Prostate gland (tissue), 2 donors: ENCODE measurements at regions not wholly inside any gene's neighbourhood (a gene's known extent, or its start where the extent isn't known, plus 50 kb on each side); places are given as distances from the start of the nearest gene placed in this dataset.

Source experiments
- DNase-seq: peaks from one replicate; pipeline ENCODE4 v3.0.0-alpha.2; 2019; ENCODE audit warnings: low spot score
- H3K27ac ChIP-seq, 2 donors: fragments of 200-600 bp; sonication (generic); 2 replicates each; pipeline ENCODE4 v1.5.1; 2017 to 2019
- H3K27me3 ChIP-seq: fragments of 200-600 bp; sonication (generic); replicated peaks from 2 replicates; pipeline ENCODE4 v1.5.1; 2019; ENCODE audit not compliant: insufficient read depth
- H3K36me3 ChIP-seq, 2 donors: fragments of 200-600 bp; sonication (generic); 1 replicate in 1 of 2; 2 replicates in 1 of 2; pipeline versions ENCODE4 v1.5.1 to v1.8.1; 2017 to 2019
- H3K4me1 ChIP-seq: fragments of 200-600 bp; sonication (generic); replicated peaks from 2 replicates; pipeline ENCODE4 v1.5.1; 2019
- H3K4me3 ChIP-seq, 2 donors: fragments of 200-600 bp; sonication (generic); 2 replicates each; pipeline ENCODE4 v1.5.1; 2017 to 2019
- H3K9me3 ChIP-seq: fragments of 200-600 bp; sonication (generic); 2 replicates; pipeline ENCODE4 v1.5.1; 2017
- CTCF ChIP-seq, 4 experiments: fragments of 200-600 bp in 2 of 4; fragments of 450-650 bp in 2 of 4; sonication (generic) in 2 of 4; IDR thresholded peaks; 1 replicate in 3 of 4; 2 replicates in 1 of 4; pipeline ENCODE4 v1.5.1; 2016 to 2019; ENCODE audit warnings: antibody characterized with exemption in 4 of 4, mild to moderate bottlenecking in 2 of 4, moderate library complexity in 2 of 4
- POLR2A ChIP-seq: fragments of 450-650 bp; IDR thresholded peaks from one replicate; pipeline ENCODE4 v1.6.1; 2016; ENCODE audit warnings: antibody characterized with exemption, mild to moderate bottlenecking
- POLR2AphosphoS5 ChIP-seq: sonication (generic); formaldehyde crosslinking; IDR thresholded peaks from one replicate; pipeline ENCODE4 v1.6.1; 2017; ENCODE audit warnings: antibody characterized with exemption
- WGBS: methylation state at CpG from one replicate; pipeline ENCODE4 v1.1.5; 2018; 5-methylcytosine and 5-hydroxymethylcytosine counted together
- intact Hi-C: fragments of 100-400 bp; cut with DNase I; formaldehyde crosslinking; loops from one replicate; pipeline ENCODE4 v1.14.2; 2022

DNA sequence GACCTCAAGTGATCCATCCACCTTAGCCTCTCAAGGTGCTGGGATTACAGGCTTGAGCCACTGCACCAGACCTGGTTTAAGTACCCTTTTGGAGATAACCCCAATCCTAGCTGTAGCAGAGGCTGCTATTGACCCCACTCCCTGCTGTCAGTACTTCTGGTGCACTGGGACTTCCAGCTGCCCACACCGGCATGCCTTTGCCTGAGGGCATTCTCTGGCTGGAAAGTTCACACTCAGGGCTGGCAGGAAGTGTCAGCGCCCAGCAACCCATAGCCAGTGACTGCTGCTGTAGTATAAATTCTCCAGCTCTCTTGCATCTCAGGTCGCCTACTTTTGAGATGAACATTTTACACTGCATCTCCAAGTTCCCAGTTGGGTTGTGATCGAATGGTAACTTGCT lies 75.3 kb downstream of the UTRN start:
- intact Hi-C loops = no loop called here
- WGBS = 84% methylated on average over 4 of the region's 4 CpGs
- TF ChIP-seq POLR2AphosphoS5 = no peak
- TF ChIP-seq CTCF (IDR thresholded peaks at IDR 0.05) = no peak
- TF ChIP-seq POLR2A = no peak

GRCh38 chr6:144361016-144361415 lies 75.9 kb downstream of the UTRN start:
- intact Hi-C loops = no loop called here
- 88% methylated on average over 1 of the region's 1 CpG for WGBS
- Histone ChIP-seq H3K27ac (no peak overlapping the region), H3K4me1 (no peaks in the 10 kb centered on the region), H3K9me3 (no peaks in the 10 kb centered on the region), H3K36me3 (no peaks in the 10 kb centered on the region), H3K4me3 (no peak overlapping the region), H3K27me3 (no peaks in the 10 kb centered on the region)
- DNase-seq = no peak
- TF ChIP-seq CTCF (IDR thresholded peaks at IDR 0.05) = no peak
- TF ChIP-seq POLR2A = no peak
- no peak for TF ChIP-seq POLR2AphosphoS5

More for the DNA sequence above, 75.3 kb downstream of the UTRN start:
- H3K4me1 ChIP-seq = no peaks in the 10 kb centered on the region
- H3K27ac ChIP-seq = no peak overlapping the region
- H3K36me3 ChIP-seq = no peaks in the 10 kb centered on the region
- H3K4me3 ChIP-seq = no peak overlapping the region
- no peak for DNase-seq
- no peaks in the 10 kb centered on the region for H3K9me3 ChIP-seq
- H3K27me3 ChIP-seq = no peaks in the 10 kb centered on the region

- DNase-seq = no peak
- WGBS = 76% methylated on average over 5 of the region's 5 CpGs
- TF ChIP-seq CTCF (IDR thresholded peaks at IDR 0.05) = no peak
- no peak for TF ChIP-seq POLR2AphosphoS5
- no peak for TF ChIP-seq POLR2A
- intact Hi-C loops = no loop called here
- H3K4me1 ChIP-seq = no peaks in the 10 kb centered on the region
- H3K9me3 ChIP-seq = no peaks in the 10 kb centered on the region
- H3K36me3 ChIP-seq = no peaks in the 10 kb centered on the region
- no peak overlapping the region for H3K4me3 ChIP-seq
- H3K27me3 ChIP-seq = no peaks in the 10 kb centered on the region
- H3K27ac ChIP-seq = no peak overlapping the region
These were observed 77.2 kb downstream of the UTRN start for GRCh38 chr6:144362042-144363018.

DNA sequence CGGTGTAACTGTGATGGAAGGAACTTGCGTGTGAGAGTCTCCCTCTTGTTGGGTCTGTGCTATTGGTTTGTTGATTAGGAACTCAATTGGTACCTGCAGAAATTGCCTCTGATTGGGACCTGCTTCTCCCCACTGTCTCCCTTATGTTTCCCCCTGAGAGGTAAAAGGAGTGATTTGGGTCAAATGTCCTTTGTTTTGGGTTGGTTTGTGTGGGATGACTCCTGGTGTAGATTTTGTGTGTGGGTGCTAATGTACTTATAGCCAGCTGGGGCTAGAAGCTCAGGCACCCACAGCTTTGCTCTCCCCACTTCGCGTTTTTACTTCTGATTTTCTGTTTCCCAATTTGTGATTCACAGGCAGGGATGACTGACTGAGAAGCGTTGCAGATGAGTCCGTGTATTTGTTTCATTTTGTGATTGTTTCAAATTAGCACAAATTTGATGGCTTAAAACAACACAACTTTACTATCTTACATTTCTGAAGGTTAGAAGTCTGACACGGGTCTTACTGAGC lies 79.1 kb downstream of the UTRN start:
- no peaks in the 10 kb centered on the region for H3K27me3 ChIP-seq
- no peak for DNase-seq
- H3K4me3 ChIP-seq = no peak overlapping the region
- H3K27ac ChIP-seq = no peak overlapping the region
- H3K4me1 ChIP-seq = no peaks in the 10 kb centered on the region
- TF ChIP-seq POLR2AphosphoS5 = no peak
- TF ChIP-seq POLR2A = no peak
- no peak for TF ChIP-seq CTCF (IDR thresholded peaks at IDR 0.05)
- no peaks in the 10 kb centered on the region for H3K9me3 ChIP-seq
- no peaks in the 10 kb centered on the region for H3K36me3 ChIP-seq
- intact Hi-C loops = no loop called here
- 94% methylated on average over 7 of the region's 7 CpGs for WGBS

- H3K27ac ChIP-seq = no peak overlapping the region
- no peaks in the 10 kb centered on the region for H3K9me3 ChIP-seq
- no peaks in the 10 kb centered on the region for H3K27me3 ChIP-seq
- TF ChIP-seq CTCF (IDR thresholded peaks at IDR 0.05) (no peak), POLR2A (no peak), POLR2AphosphoS5 (no peak)
- intact Hi-C loops = no loop called here
- H3K4me1 ChIP-seq = no peaks in the 10 kb centered on the region
- H3K4me3 ChIP-seq = no peak overlapping the region
- WGBS = 81% methylated on average over 3 of the region's 3 CpGs
- H3K36me3 ChIP-seq = no peaks in the 10 kb centered on the region
- no peak for DNase-seq
These were observed 79.6 kb downstream of the UTRN start for GRCh38 chr6:144364782-144365181.
